ENCODE measurements at regions not wholly inside any gene's neighbourhood (a gene's known extent, or its start where the extent isn't known, plus 50 kb on each side); places are given as distances from the start of the nearest gene placed in this dataset.
"Not testable (repeated sequence)": the region's sequence is repeated elsewhere in the genome, so short reads cannot be mapped to it uniquely, and the experiment has no call there.

- no peak for DNase-seq
Measured at GRCh38 chr6:153568628-153569027, 437.5 kb upstream of the RGS17 start.

- no peak for DNase-seq
Measured at GRCh38 chr6:153564803-153565202, 433.7 kb upstream of the RGS17 start.

DNA sequence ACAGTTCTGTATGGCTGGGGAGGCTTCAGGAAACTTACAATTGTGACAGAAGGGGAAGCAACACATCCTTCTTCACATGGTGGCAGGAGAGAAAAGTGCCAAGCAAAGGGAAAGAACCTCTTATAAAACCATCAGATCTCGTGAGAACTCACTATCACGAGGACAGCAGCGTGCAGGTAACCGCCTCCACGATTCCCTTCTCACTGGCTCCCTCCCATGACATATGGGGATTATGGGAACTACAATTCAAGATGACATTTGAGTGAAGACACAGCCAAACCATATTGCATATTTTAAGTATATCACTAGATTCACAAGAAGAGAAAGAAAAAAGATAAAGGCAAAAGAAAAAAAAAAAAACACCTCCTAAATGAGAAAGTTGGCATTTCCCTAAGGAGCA, 431.9 kb upstream of the RGS17 start:
- no peak for DNase-seq

GRCh38 chr6:153553627-153554026, 422.5 kb upstream of the RGS17 start:
- DNase-seq: peak in 3 of 58 donors; percentile 1 to 2 (median 1)

GRCh38 chr6:153539602-153540001, 408.5 kb upstream of the RGS17 start:
- DNase-seq: no peak

- no peak for DNase-seq
Measured at GRCh38 chr6:153538491-153538890, 407.4 kb upstream of the RGS17 start.

DNA sequence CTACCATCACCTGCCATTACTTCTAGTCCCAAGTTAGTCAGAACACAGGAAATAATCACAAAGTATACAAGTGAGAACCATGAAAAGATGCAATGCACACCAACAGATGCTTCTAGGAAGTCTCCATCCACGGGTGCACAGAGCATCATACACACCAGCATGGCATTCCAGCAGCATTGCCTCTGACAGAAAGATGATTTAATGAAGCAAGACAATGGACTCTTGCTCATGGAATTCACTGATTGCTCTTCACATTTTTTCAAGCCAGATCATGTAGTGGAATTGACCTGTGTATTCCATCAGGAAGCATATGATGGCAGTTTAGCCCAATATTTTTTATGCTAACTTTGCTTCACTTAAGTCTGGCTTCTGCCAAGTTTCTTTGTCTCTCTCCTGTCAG, 406.3 kb upstream of the RGS17 start:
- no peak for DNase-seq

GRCh38 chr6:153526479-153526878, 395.4 kb upstream of the RGS17 start:
- no peak for DNase-seq

- DNase-seq: no peak
Measured at GRCh38 chr6:153525998-153526397, 394.9 kb upstream of the RGS17 start.

- DNase-seq: no peak
Measured at GRCh38 chr6:153523390-153523789, 392.3 kb upstream of the RGS17 start.

GRCh38 chr6:153511896-153512496, 380.9 kb upstream of the RGS17 start:
- DNase-seq: peak in 1 of 58 donors; percentile 27

DNA sequence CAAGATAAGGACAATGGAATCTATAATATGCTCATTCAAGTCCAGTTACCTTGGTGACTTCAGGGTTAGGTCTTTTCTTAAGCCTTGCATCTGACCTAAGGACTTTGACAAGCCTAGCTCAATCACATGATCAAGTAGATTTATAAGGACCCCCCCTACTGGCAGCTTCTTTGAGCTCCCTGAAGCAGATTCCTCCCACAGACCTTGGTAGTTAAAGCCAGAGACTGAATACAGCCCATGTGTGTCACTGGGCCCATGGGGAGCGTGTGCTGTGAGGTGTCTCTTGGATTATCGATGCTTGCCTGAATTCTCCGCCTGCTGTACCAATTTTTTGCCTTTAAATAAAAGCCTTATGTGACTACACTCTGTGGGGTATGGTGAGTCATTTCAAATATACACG, 372.7 kb upstream of the RGS17 start:
- DNase-seq: no peak

- DNase-seq: no peak
Measured at GRCh38 chr6:153493501-153493900, 362.4 kb upstream of the RGS17 start.

GRCh38 chr6:153489479-153489878, 358.4 kb upstream of the RGS17 start:
- DNase-seq: no peak

GRCh38 chr6:153488267-153488666, 357.2 kb upstream of the RGS17 start:
- DNase-seq: no peak

DNA sequence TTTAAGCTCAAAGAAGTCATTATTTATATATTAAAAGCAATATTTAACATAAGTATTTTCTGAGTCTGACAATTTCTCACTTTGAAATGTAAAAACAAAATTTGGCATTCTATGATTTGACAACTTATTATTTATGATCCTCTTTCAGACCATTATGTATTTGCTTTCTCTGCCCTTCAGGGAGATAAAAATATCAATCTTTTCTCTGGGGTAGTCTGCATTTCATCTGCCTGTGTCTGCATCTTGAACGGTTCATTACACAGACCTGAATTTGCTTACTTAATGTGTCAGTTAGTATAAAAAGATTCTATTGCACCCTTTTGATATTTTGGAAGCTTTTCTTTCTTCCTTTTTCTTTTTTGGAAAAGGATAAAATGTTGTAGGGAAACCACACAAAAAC, 354.0 kb upstream of the RGS17 start:
- no peak for DNase-seq

- no peak for DNase-seq
Measured at GRCh38 chr6:153484056-153484455, 353.0 kb upstream of the RGS17 start.

GRCh38 chr6:153476243-153476642, 345.2 kb upstream of the RGS17 start:
- DNase-seq: no peak

DNA sequence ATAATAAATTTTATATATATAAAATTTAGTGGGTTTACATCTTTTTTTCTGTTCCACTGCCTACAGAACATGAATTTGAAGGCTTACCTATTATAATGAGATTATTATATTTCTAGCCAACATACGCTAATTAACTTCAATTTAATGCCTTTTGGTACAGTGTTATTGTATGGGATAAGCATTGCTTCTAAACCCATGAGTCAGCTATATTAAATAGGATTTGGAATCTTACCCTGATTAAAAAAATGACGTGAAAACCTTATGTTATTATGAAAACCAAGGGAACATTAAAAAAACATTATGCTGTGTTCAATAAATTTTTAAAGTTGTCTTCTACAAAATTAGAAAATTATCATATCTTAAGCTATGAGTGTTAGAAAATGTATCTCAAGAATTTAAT, 334.0 kb upstream of the RGS17 start:
- no peak for DNase-seq

DNA sequence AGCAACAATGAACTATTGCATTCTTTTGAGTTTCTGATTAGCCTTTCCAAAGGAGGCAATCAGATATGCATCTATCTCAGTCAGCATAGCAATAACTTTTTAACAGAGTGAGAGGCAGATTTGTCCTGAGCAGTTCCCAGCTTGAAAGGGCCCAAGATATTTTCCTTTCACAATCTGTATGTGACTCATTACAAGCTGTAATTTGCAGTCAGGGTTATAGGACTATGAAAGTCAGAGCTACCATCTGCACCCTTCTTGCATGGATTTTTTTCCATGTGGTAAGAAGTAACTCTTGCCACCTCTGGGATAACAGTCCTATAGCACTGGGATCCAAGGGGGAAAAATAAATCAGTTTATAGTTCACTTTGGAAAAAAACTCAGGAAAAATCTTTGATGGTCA, 318.2 kb upstream of the RGS17 start:
- DNase-seq: no peak

- not testable (repeated sequence) for DNase-seq
Measured at GRCh38 chr6:153442749-153443148, 311.7 kb upstream of the RGS17 start.

DNA sequence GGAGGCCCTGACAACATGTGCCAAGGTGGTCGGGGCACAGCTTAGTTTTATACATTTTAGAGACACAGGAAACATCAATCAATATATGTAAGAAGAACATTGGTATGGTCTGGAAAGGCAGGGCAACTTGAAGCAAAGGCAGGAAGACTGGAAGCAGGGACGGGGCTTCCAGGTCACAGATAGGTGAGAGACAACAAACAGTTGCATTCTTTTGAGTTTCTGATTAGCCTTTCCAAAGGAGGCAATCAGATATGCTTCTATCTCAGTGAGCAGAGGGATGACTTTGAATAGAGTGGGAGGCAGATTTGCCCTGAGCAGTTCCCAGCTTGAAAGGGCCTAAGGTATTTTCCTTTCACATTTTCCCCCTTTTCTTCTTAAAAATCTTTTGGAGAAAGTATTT, 311.0 kb upstream of the RGS17 start:
- no peak for DNase-seq

DNA sequence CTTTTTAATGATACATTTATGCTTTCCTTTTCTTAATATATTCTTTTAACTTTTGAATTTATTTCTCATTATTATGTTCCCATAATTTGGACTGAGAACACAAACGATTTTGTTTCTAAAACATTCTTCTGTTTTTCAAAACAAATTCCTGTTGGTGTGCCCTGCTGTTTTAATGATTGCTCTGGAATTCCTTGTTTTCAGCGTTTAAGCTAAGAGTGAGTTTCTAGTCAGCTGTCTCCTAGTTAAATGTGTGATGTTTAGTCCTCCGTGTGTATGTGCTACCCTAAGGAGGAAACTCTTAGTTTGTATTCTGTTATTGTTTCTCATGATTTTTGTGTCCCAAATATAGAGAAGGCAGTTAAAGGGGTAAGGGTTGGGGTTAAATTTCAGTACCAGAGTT, 306.1 kb upstream of the RGS17 start:
- DNase-seq: no peak

DNA sequence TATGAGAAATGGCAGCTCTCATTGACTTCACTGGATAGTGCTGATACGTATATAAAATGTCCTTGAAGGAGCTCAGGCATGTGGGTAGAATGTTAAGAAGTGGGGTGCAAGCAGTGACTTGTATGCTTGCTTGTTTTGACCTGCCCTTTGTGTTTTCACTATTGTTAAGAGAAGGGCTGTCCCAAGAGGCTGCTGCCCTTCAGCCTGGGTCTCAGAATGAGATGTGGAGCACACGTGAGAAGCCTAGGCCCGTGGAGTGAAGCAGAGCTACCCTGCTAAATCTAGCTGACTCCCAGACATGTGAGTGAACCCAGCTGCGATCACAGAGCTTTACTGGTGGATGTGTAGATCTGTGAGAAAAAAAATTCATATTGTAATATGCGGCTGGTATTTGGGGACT, 305.3 kb upstream of the RGS17 start:
- no peak for DNase-seq

All from anterior cingulate cortex (tissue), 58 donors.